OCI-LY7 (cell line): ENCODE measurements at regions not wholly inside any gene's neighbourhood (a gene's known extent, or its start where the extent isn't known, plus 50 kb on each side); places are given as distances from the start of the nearest gene placed in this dataset.

ENCODE experiments used
- BruUV-seq: library from RNA; stranded (reverse); fragments of 400-500 nt; replicated peaks from 2 replicates; lab custom pipeline; 2021; lab: Mats Ljungman, UMichigan
- CTCF ChIA-PET: fragments of 300-600 bp; sonication (Branson Sonifier 250); formaldehyde crosslinking; loops from one replicate; lab custom pipeline; 2022; ENCODE audit warnings: antibody characterized with exemption; ENCODE audit not compliant: unreplicated experiment; lab: Charles Lee
- POLR2A ChIA-PET: fragments of 300-600 bp; sonication (Branson Sonifier 250); formaldehyde crosslinking; loops from one replicate; lab custom pipeline; 2022; ENCODE audit warnings: antibody characterized with exemption; lab: Charles Lee
- DNase-seq: peaks from one replicate; pipeline ENCODE4 v3.0.0-alpha.2; 2015; ENCODE audit warnings: low spot score
- H2AFZ ChIP-seq: fragments of 200-600 bp; sonication (generic), shearing (Covaris generic); 2 replicates; pipeline ENCODE4 v1.6.1; 2014; ENCODE audit warnings: mild to moderate bottlenecking, antibody characterized with exemption, low read length, moderate library complexity
- H3K27ac ChIP-seq: fragments of 200-600 bp; sonication (generic); 2 replicates; pipeline ENCODE4 v1.5.1; 2014; ENCODE audit warnings: mixed run types, low read depth, mild to moderate bottlenecking, moderate library complexity, low read length, inconsistent platforms; ENCODE audit not compliant: poor library complexity, severe bottlenecking
- H3K36me3 ChIP-seq: fragments of 200-600 bp; sonication (generic); 2 replicates; pipeline ENCODE4 v1.6.1; 2014; ENCODE audit warnings: mild to moderate bottlenecking, antibody characterized with exemption, low read length, moderate library complexity, mixed read lengths; ENCODE audit not compliant: insufficient read depth
- H3K4me1 ChIP-seq: fragments of 200-600 bp; sonication (generic); 2 replicates; pipeline ENCODE4 v1.5.1; 2014; ENCODE audit warnings: mild to moderate bottlenecking, low read length; ENCODE audit not compliant: insufficient read depth, poor library complexity, severe bottlenecking
- H3K4me2 ChIP-seq: fragments of 200-600 bp; sonication (generic); 2 replicates; pipeline ENCODE4 v1.6.1; 2014; ENCODE audit warnings: mild to moderate bottlenecking, low read length
- H3K4me3 ChIP-seq: fragments of 200-600 bp; sonication (generic); 2 replicates; pipeline ENCODE4 v1.5.1; 2014; ENCODE audit warnings: mild to moderate bottlenecking, low read depth, low read length; ENCODE audit not compliant: poor library complexity, severe bottlenecking
- H3K79me2 ChIP-seq: fragments of 200-600 bp; sonication (generic); 2 replicates; pipeline ENCODE4 v1.6.1; 2016; ENCODE audit warnings: low read depth, mild to moderate bottlenecking, low read length, moderate library complexity, mixed read lengths; ENCODE audit not compliant: insufficient read depth
- H3K9me2 ChIP-seq: fragments of 200-600 bp; sonication (generic); 2 replicates; pipeline ENCODE4 v1.6.1; 2016; ENCODE audit warnings: mild to moderate bottlenecking, low read length, mixed read lengths; ENCODE audit not compliant: insufficient read depth
- H3K9me3 ChIP-seq: fragments of 200-600 bp; sonication (generic); 2 replicates; pipeline ENCODE4 v1.6.1; 2014; ENCODE audit warnings: mild to moderate bottlenecking, mixed run types, low read length, mixed read lengths
- H4K20me1 ChIP-seq: fragments of 200-600 bp; sonication (generic); 2 replicates; pipeline ENCODE4 v1.6.1; 2014; ENCODE audit warnings: mild to moderate bottlenecking, antibody characterized with exemption, low read length, moderate library complexity, mixed read lengths; ENCODE audit not compliant: insufficient read depth
- CTCF ChIP-seq: fragments of 200-600 bp; sonication (generic); conservative IDR thresholded peaks from 2 replicates; pipeline ENCODE4 v1.5.1; 2014; ENCODE audit warnings: mild to moderate bottlenecking, antibody characterized with exemption, low read length, moderate library complexity, mixed read lengths
- EZH2phosphoT487 ChIP-seq: fragments of 200-600 bp; sonication (generic); IDR thresholded peaks from 2 replicates; pipeline ENCODE4 v1.6.1; 2018; ENCODE audit warnings: low read depth, borderline replicate concordance, mild to moderate bottlenecking, mixed run types, antibody characterized with exemption, low read length, moderate library complexity, mixed read lengths
- intact Hi-C: fragments of 100-400 bp; cut with micrococcal nuclease; formaldehyde crosslinking; loops from one replicate; pipeline ENCODE4 v1.10.0; 2022; ENCODE audit not compliant: unreplicated experiment

- H3K4me3 ChIP-seq = no peak overlapping the region
- no peaks in the 10 kb centered on the region for H3K79me2 ChIP-seq
- no peaks in the 10 kb centered on the region for H4K20me1 ChIP-seq
- no peaks in the 10 kb centered on the region for H3K9me3 ChIP-seq
- no peak overlapping the region for H3K27ac ChIP-seq
- no peaks in the 10 kb centered on the region for H3K36me3 ChIP-seq
- DNase-seq = no peak
- CTCF ChIA-PET = no interaction called here
- H3K9me2 ChIP-seq = no peaks in the 10 kb centered on the region
- no peak overlapping the region for H3K4me2 ChIP-seq
- POLR2A ChIA-PET = interaction anchor here (0.6 to 2.0 kb wide), 3 partner anchors 13 to 1607 kb away, joined by 3 to 5 read pairs (median 3); no protein-coding TSS in a partner anchor
- H2AFZ ChIP-seq = no peak overlapping the region
- TF ChIP-seq EZH2phosphoT487 (no peak), CTCF (no peak)
- intact Hi-C loops = no loop called here
- no TSS peak for BruUV-seq
- H3K4me1 ChIP-seq = no peaks in the 10 kb centered on the region
These were observed 372.4 kb upstream of the SLC7A11 start for GRCh38 chr4:138614398-138615142.

DNA sequence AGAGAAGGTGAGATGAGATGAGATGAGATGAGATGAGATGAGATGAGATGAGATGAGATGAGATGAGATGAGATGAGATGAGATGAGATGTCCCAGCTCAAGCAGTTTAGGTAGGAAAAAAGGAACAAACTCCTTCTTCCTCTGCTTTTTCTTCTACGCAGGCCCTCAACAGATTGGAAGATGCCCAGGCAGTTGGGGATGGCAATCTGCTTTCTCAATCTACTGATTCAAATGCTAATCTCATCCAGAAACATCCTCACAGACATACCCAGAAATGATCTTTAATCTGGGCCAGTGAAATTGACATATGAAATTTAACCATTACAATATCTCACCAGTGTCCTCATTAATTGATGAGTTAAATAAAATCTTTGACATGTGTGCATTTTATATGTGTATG, 370.3 kb upstream of the SLC7A11 start:
- no TSS peak for BruUV-seq
- POLR2A ChIA-PET = interaction anchor here (0.6 to 0.9 kb wide), 2 partner anchors 24 to 370 kb away, joined by 3 to 4 read pairs; no protein-coding TSS in a partner anchor
- Histone ChIP-seq H3K79me2 (no peaks in the 10 kb centered on the region), H3K36me3 (no peaks in the 10 kb centered on the region), H2AFZ (no peak overlapping the region), H3K9me2 (no peaks in the 10 kb centered on the region), H3K9me3 (no peaks in the 10 kb centered on the region), H4K20me1 (no peaks in the 10 kb centered on the region), H3K4me2 (no peak overlapping the region), H3K4me3 (no peak overlapping the region), H3K4me1 (no peaks in the 10 kb centered on the region), H3K27ac (no peak overlapping the region)
- intact Hi-C loops = no loop called here
- CTCF ChIA-PET = no interaction called here
- no peak for TF ChIP-seq EZH2phosphoT487
- no peak for TF ChIP-seq CTCF
- no peak for DNase-seq

DNA sequence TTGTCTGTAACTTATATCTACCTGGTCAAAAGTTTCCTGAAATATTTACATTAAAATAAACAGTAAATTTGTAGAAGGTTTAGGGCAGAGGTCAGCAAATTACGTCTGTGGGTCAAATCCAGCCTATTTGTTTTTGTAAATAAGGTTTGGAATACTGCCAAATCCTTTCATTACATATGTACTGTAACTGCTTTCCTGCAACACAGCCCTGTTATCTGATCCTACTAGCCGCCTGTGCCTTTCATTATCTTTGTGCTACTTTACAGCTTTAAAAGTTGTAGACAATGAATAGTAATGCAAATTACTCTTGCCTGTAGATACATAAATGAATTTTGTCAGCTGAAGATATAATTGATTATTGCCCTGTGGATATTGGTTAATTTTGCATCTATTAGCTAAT, 369.6 kb upstream of the SLC7A11 start:
- Histone ChIP-seq H2AFZ (no peak overlapping the region), H3K27ac (no peak overlapping the region), H3K79me2 (no peaks in the 10 kb centered on the region), H4K20me1 (no peaks in the 10 kb centered on the region), H3K4me2 (no peak overlapping the region), H3K4me1 (no peaks in the 10 kb centered on the region), H3K9me3 (no peaks in the 10 kb centered on the region), H3K9me2 (no peaks in the 10 kb centered on the region), H3K36me3 (no peaks in the 10 kb centered on the region), H3K4me3 (no peak overlapping the region)
- no TSS peak for BruUV-seq
- DNase-seq = no peak
- CTCF ChIA-PET = no interaction called here
- TF ChIP-seq CTCF (no peak), EZH2phosphoT487 (no peak)
- intact Hi-C loops = no loop called here
- POLR2A ChIA-PET = interaction anchor here (0.6 kb wide), 2 partner anchors 23 to 272 kb away, joined by 3 read pairs; no protein-coding TSS in a partner anchor
